ENCODE measurements at regions not wholly inside any gene's neighbourhood (a gene's known extent, or its start where the extent isn't known, plus 50 kb on each side); places are given as distances from the start of the nearest gene placed in this dataset.

DNA sequence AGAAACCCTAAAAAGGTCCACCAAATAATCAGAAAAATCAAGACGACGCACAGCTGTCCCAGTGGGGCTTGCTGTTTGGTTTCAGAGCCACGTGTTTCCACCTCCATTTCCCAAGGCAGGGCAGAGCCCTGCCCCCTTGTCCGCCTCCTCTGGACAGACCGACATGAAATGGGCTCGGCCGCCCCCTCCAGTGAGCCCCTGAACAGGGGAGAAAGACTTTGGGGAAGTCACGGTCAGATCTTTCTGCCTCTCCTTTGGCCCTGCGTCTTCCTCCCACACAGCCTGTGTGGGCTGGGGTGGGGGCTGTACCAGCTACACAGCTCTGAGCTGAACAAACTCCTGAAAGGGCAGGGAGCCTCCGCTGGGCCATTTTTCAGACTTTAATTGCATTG, 230.7 kb downstream of the ENGASE start:
- TF ChIP-seq, protein P1, sequence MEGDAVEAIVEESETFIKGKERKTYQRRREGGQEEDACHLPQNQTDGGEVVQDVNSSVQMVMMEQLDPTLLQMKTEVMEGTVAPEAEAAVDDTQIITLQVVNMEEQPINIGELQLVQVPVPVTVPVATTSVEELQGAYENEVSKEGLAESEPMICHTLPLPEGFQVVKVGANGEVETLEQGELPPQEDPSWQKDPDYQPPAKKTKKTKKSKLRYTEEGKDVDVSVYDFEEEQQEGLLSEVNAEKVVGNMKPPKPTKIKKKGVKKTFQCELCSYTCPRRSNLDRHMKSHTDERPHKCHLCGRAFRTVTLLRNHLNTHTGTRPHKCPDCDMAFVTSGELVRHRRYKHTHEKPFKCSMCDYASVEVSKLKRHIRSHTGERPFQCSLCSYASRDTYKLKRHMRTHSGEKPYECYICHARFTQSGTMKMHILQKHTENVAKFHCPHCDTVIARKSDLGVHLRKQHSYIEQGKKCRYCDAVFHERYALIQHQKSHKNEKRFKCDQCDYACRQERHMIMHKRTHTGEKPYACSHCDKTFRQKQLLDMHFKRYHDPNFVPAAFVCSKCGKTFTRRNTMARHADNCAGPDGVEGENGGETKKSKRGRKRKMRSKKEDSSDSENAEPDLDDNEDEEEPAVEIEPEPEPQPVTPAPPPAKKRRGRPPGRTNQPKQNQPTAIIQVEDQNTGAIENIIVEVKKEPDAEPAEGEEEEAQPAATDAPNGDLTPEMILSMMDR (IDR thresholded peaks at IDR 0.05; ENCODE audit: control insufficient read depth, insufficient read depth, low read depth, low read length, missing control alignments) = no peak
- DNase-seq (ENCODE audit: low read depth) = no peak

DNA sequence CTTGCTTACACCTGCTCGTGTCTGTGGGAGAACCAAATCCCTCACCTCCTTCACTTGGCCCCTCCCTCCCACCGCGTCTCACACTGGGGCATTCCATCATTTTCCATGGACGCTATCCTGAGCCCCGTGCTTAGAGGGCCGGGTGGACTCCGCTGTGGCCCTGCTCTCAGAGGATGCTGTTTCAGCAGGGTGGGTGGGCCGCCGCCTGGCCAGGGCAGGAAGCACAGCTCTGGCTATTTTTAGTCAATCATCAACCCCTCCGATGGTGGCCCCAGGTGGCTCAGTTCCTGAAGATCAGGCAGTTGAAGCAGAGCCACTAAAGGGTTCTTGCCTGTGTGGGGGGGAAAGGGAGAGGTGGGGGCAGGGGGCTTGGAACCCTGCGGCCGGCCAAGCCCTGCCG, 230.3 kb downstream of the ENGASE start:
- no peak overlapping the region for H3K4me3 ChIP-seq (ENCODE audit: control insufficient read depth, low read depth, low read length)
- TF ChIP-seq, protein P1 (IDR thresholded peaks at IDR 0.05; ENCODE audit: control insufficient read depth, insufficient read depth, low read depth, low read length, missing control alignments) = no peak
- DNase-seq (ENCODE audit: low read depth) = no peak

More for the DNA sequence above, 230.7 kb downstream of the ENGASE start:
- no peak overlapping the region for H3K4me3 ChIP-seq (ENCODE audit: control insufficient read depth, low read depth, low read length)

DNA sequence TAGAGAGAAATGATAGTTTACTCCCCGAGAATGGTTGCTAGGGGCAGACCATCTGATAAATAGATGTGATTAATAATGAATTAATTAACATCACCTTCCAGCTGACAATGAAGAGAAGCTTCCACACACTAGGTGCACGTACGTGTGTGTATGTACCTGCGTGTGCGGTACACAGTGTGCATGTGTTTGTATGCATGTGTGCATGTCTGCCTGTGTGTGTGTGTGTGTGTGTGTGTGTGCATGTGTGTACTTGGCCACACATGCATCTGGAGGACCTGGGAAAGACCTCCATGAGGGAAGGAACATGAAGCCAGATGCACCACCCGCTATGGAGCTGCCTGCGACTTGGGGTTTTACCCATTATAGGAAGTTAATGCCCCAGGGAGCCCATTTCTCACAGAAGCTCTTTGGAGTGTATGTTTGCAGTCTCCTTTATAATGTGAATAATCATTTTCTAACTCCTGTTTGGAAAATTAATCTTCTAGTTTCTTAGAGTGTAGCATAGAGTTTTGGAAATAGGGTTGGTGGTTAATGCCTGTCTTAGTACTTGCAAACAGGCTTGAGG, 229.1 kb downstream of the ENGASE start:
- no peak overlapping the region for H3K4me3 ChIP-seq (ENCODE audit: control insufficient read depth, low read depth, low read length)
- DNase-seq (ENCODE audit: low read depth) = no peak
- TF ChIP-seq, protein P1 (IDR thresholded peaks at IDR 0.05; ENCODE audit: control insufficient read depth, insufficient read depth, low read depth, low read length, missing control alignments) = no peak

DNA sequence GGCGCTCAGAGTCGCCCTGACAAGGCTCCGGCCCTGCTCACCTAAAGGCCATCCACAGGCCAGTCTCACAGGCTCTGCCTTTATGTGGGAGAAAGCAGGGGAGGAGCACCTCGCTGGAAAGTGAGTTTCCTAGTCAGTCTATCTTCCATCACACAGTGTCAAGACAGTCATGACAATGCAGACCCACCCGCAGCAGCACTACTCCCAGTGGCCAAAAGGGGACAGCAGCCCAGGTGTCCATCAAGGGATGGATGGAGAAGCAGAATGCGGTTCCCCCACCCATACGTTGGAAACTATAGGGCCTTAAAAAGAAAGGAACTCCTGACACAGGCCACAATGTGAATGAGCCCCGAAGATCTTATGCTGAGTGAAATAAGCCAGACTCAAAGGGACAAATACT, 226.8 kb downstream of the ENGASE start:
- H3K4me3 ChIP-seq (ENCODE audit: control insufficient read depth, low read depth, low read length) = no peak overlapping the region
- DNase-seq (ENCODE audit: low read depth) = no peak
- TF ChIP-seq, protein P1 (IDR thresholded peaks at IDR 0.05; ENCODE audit: control insufficient read depth, insufficient read depth, low read depth, low read length, missing control alignments) = no peak

DNA sequence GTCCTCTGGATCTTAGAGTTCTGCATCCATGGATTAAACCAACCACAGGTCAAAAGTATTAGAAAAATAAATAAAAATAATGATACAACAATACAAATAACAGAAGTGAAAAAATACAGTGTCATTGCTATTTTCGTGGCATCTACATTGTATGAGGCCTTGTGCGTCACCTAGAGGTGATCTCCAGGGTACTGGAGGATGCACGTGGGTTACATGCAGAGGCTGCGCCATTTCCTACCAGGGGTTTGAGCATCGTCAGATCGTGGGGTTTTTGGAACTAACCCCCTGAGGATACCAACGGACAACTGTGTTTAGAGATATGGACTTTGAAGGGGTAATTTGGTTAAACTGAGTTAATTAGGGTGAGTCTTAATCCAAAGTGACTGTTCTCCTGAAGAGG, 224.7 kb downstream of the ENGASE start:
- TF ChIP-seq, protein P1 (IDR thresholded peaks at IDR 0.05; ENCODE audit: control insufficient read depth, insufficient read depth, low read depth, low read length, missing control alignments) = no peak

DNA sequence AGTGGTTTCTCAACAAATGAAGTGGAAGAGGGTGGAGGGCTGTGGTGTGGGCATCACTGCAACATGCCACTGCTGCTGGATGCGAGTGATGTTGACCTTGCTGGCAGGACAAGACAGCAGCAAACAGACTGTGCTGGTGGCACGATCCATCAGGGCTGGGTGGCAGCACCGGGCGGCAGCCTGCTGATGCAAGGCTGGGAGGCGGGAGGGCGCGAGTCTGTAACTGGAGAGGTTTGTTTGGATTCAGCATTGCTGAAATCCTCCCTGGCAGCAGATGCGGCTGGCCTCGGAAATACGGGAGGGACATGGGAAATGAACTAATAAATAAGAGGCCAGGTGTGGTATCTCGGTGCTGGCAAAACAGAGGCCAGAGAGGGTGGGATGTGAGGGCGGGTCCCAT, 224.2 kb downstream of the ENGASE start:
- H3K4me3 ChIP-seq (ENCODE audit: control insufficient read depth, low read depth, low read length) = no peak overlapping the region
- no peak for DNase-seq (ENCODE audit: low read depth)
- TF ChIP-seq, protein P1 (IDR thresholded peaks at IDR 0.05; ENCODE audit: control insufficient read depth, insufficient read depth, low read depth, low read length, missing control alignments) = no peak

More for the DNA sequence above, 224.7 kb downstream of the ENGASE start:
- DNase-seq (ENCODE audit: low read depth) = no peak
- H3K4me3 ChIP-seq (ENCODE audit: control insufficient read depth, low read depth, low read length) = no peak overlapping the region

DNA sequence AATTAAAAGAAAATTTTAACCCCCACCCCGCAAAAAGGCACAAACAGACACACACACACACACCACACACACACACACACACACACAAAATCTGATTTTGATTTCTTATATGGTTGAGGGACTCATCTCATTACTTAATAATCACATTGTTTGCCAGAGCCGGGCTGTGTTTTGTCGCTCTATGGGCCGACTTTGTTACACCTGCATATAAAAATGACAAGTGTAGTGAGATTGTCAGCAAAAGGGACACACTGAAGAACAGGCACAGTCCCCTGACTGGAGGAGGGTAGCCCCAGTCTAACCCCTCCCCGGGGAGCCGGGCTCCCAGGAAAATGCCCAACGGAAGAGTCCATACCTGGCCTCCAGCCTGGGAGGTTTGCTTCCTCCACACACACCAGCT, 221.6 kb downstream of the ENGASE start:
- no peak for DNase-seq (ENCODE audit: low read depth)
- H3K4me3 ChIP-seq (ENCODE audit: control insufficient read depth, low read depth, low read length) = no peak overlapping the region
- TF ChIP-seq, protein P1 (IDR thresholded peaks at IDR 0.05; ENCODE audit: control insufficient read depth, insufficient read depth, low read depth, low read length, missing control alignments) = no peak

Data from AG09309 (cell line).